ENCODE measurements at regions not wholly inside any gene's neighbourhood (a gene's known extent, or its start where the extent isn't known, plus 50 kb on each side); places are given as distances from the start of the nearest gene placed in this dataset.

DNA sequence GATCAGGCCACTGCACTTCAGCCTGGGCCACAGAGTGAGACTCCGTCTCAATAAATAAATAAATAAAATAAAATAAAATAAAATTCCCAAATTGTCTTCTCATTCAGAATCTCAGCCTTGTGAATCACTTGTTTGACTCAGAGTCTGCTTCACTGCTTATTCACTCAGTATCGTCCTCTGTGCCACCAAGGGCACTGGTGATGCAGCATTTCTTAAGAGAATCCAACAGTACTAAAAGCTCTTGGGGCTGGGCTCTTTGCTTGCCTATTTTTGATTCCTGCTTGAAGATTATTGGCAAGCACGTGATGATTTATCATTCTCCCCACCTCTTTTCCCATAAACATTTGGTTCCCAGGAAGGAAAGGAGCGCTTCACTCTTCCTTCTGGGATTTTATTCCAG, 54.8 kb upstream of the HMGB1 start:
- no peaks in the 10 kb centered on the region for H3K4me1 ChIP-seq (ENCODE audit: control insufficient read depth, extremely low read depth, insufficient read depth, low read length)
- no peak overlapping the region for H3K27ac ChIP-seq (ENCODE audit: insufficient read depth, low read depth, low read length)
- no TSS peak for BruUV-seq (replicated peaks)
- intact Hi-C loops (cut with micrococcal nuclease) (no loop called here), dilution Hi-C loops (cut with MboI; ENCODE audit: extremely low pct_ligation_motif_present, low sequenced_read_pairs) (no loop called here)
- H3K4me2 ChIP-seq (ENCODE audit: insufficient read depth, low read length) = no peak overlapping the region
- no peaks in the 10 kb centered on the region for H3K36me3 ChIP-seq (ENCODE audit: control insufficient read depth in 2 of 2, extremely low read depth in 1 of 2, insufficient read depth in 2 of 2, low read length in 2 of 2)
- no peaks in the 10 kb centered on the region for H3K9me1 ChIP-seq (replicated peaks; ENCODE audit: control insufficient read depth, extremely low read depth, insufficient read depth, low read length)
- H2AFZ ChIP-seq (ENCODE audit: low read depth, low read length) = no peak overlapping the region
- no peak overlapping the region for H3K4me3 ChIP-seq (replicated peaks in 1 of 3; ENCODE audit: insufficient read depth in 1 of 3, low read depth in 1 of 3, low read length in 3 of 3)
- no peaks in the 10 kb centered on the region for H3K79me2 ChIP-seq (ENCODE audit: control insufficient read depth, insufficient read depth, low read length)
- TF ChIP-seq POLR2A (IDR thresholded peaks at IDR 0.05; ENCODE audit: low read depth, low read length) (no peak), JUN (IDR thresholded peaks at IDR 0.05; ENCODE audit: borderline replicate concordance, insufficient read depth, insufficient read length, low read depth) (no peak), MYC (IDR thresholded peaks at IDR 0.05; ENCODE audit: low read depth, low read length) (no peak), GATA2 (IDR thresholded peaks at IDR 0.05; ENCODE audit: insufficient read depth, insufficient read length, low read depth, low read length) (no peak), EZH2 (IDR thresholded peaks at IDR 0.05; ENCODE audit: borderline replicate concordance, low read depth, low read length, severe bottlenecking) (no peak), POLR2AphosphoS5 (IDR thresholded peaks at IDR 0.05; ENCODE audit: insufficient read depth, low read depth, low read length) (no peak), FOS (IDR thresholded peaks at IDR 0.05; ENCODE audit: borderline replicate concordance, insufficient read depth, low read length) (no peak)
- TF ChIP-seq, protein P1, sequence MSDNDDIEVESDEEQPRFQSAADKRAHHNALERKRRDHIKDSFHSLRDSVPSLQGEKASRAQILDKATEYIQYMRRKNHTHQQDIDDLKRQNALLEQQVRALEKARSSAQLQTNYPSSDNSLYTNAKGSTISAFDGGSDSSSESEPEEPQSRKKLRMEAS (IDR thresholded peaks at IDR 0.05; ENCODE audit: insufficient read depth, insufficient read length) = no peak
- TF ChIP-seq, protein P2, sequence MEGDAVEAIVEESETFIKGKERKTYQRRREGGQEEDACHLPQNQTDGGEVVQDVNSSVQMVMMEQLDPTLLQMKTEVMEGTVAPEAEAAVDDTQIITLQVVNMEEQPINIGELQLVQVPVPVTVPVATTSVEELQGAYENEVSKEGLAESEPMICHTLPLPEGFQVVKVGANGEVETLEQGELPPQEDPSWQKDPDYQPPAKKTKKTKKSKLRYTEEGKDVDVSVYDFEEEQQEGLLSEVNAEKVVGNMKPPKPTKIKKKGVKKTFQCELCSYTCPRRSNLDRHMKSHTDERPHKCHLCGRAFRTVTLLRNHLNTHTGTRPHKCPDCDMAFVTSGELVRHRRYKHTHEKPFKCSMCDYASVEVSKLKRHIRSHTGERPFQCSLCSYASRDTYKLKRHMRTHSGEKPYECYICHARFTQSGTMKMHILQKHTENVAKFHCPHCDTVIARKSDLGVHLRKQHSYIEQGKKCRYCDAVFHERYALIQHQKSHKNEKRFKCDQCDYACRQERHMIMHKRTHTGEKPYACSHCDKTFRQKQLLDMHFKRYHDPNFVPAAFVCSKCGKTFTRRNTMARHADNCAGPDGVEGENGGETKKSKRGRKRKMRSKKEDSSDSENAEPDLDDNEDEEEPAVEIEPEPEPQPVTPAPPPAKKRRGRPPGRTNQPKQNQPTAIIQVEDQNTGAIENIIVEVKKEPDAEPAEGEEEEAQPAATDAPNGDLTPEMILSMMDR (IDR thresholded peaks at IDR 0.05; ENCODE audit: extremely low read depth in 1 of 2, insufficient read depth in 1 of 2, low read depth in 1 of 2, low read length in 2 of 2) = no peak
- POLR2A ChIA-PET = no interaction called here
- H3K9ac ChIP-seq (replicated peaks; ENCODE audit: extremely low read depth, insufficient read depth, low read length) = no peak overlapping the region
- H4K20me1 ChIP-seq (replicated peaks; ENCODE audit: control insufficient read depth, extremely low read depth, insufficient read depth, low read length) = no peaks in the 10 kb centered on the region
- FAIRE-seq (no peak), DNase-seq (ENCODE audit: low read depth, low spot score) (no peak)
- CTCF ChIA-PET = no interaction called here
- no peaks in the 10 kb centered on the region for H3K9me3 ChIP-seq (replicated peaks; ENCODE audit: control insufficient read depth, insufficient read depth, low read length)
- no peaks in the 10 kb centered on the region for H3K27me3 ChIP-seq (ENCODE audit: control insufficient read depth in 2 of 2, insufficient read depth in 2 of 2, low read length in 2 of 2)
